Skin of body (tissue), 1 donor: ENCODE measurements at regions not wholly inside any gene's neighbourhood (a gene's known extent, or its start where the extent isn't known, plus 50 kb on each side); places are given as distances from the start of the nearest gene placed in this dataset.

ENCODE experiments used
- DNase-seq: peaks from one replicate; lab custom pipeline; 2025; lab: John Stamatoyannopoulos, UW

- DNase-seq, result no peak
Measured at GRCh38 chr13:29957320-29957719, 106.9 kb upstream of the UBL3 start.

- DNase-seq, result no peak
Measured at GRCh38 chr13:29956853-29957252, 106.4 kb upstream of the UBL3 start.

GRCh38 chr13:29955137-29955650, 104.8 kb upstream of the UBL3 start:
- DNase-seq, result no peak

GRCh38 chr13:29954082-29955028, 103.9 kb upstream of the UBL3 start:
- DNase-seq, result no peak

GRCh38 chr13:29953542-29953941, 103.1 kb upstream of the UBL3 start:
- DNase-seq, result no peak

GRCh38 chr13:29952245-29952644, 101.8 kb upstream of the UBL3 start:
- DNase-seq, result no peak

GRCh38 chr13:29948791-29949190, 98.4 kb upstream of the UBL3 start:
- no peak for DNase-seq

GRCh38 chr13:29948244-29948643, 97.8 kb upstream of the UBL3 start:
- DNase-seq, result no peak

- DNase-seq, result no peak
Measured at GRCh38 chr13:29947839-29948238, 97.4 kb upstream of the UBL3 start.

GRCh38 chr13:29946093-29946492, 95.7 kb upstream of the UBL3 start:
- no peak for DNase-seq

- DNase-seq, result no peak
Measured at GRCh38 chr13:29943686-29944085, 93.3 kb upstream of the UBL3 start.

- DNase-seq, result no peak
Measured at GRCh38 chr13:29943273-29943672, 92.9 kb upstream of the UBL3 start.

GRCh38 chr13:29940715-29941114, 90.3 kb upstream of the UBL3 start:
- DNase-seq, result no peak

- DNase-seq, result no peak
Measured at GRCh38 chr13:29939158-29939557, 88.7 kb upstream of the UBL3 start.

- DNase-seq, result no peak
Measured at GRCh38 chr13:29937841-29938240, 87.4 kb upstream of the UBL3 start.

- DNase-seq, result no peak
Measured at GRCh38 chr13:29937379-29937778, 87.0 kb upstream of the UBL3 start.

GRCh38 chr13:29936956-29937355, 86.5 kb upstream of the UBL3 start:
- DNase-seq, result no peak

- no peak for DNase-seq
Measured at GRCh38 chr13:29936051-29936813, 85.8 kb upstream of the UBL3 start.

GRCh38 chr13:29935309-29935981, 85.0 kb upstream of the UBL3 start:
- DNase-seq, result no peak

- DNase-seq, result no peak
Measured at GRCh38 chr13:29934531-29935308, 84.3 kb upstream of the UBL3 start.

- DNase-seq, result no peak
Measured at GRCh38 chr13:29933401-29933800, 83.0 kb upstream of the UBL3 start.
